Gastroesophageal sphincter (tissue), 2 donors: ENCODE measurements at regions not wholly inside any gene's neighbourhood (a gene's known extent, or its start where the extent isn't known, plus 50 kb on each side); places are given as distances from the start of the nearest gene placed in this dataset.

Source experiments
- EP300 ChIP-seq: sonication (generic); formaldehyde crosslinking; IDR thresholded peaks from one replicate; pipeline ENCODE4 v1.6.1; 2017; ENCODE audit warnings: antibody characterized with exemption, mild to moderate bottlenecking
- POLR2A ChIP-seq, 2 donors: fragments of 450-650 bp; IDR thresholded peaks; one replicate each; pipeline ENCODE4 v1.6.1; 2017; ENCODE audit warnings: antibody characterized with exemption in 2 of 2, mild to moderate bottlenecking in 2 of 2, moderate library complexity in 1 of 2

DNA sequence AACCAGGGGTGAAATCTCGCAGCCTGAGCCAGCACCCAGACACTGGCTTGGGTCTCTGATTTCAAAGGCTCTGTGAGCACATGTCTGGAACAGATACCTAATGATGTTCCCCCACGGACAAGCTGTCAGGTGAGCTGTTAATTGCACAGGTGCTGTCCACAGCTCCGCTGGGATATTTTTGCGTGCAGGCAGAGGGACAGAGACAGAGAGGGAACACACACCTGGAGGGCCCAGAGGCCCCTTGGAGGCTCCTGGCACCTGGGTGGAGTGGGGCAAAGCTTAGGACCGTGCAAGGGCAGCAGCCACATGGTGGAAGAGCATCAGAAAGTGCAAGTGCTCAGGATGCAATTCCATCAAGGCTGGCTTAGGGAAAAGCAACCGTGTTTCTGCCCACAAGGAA is 57.3 kb downstream of the ARL6IP4 start:
- TF ChIP-seq POLR2A (IDR thresholded peaks at IDR 0.05) (no peak), EP300 (no peak)
